SK-N-SH treated with all-trans-retinoic acid at 6 μM for 48 hours (cell line): ENCODE measurements at regions not wholly inside any gene's neighbourhood (a gene's known extent, or its start where the extent isn't known, plus 50 kb on each side); places are given as distances from the start of the nearest gene placed in this dataset.
"Not testable (repeated sequence)": the region's sequence is repeated elsewhere in the genome, so short reads cannot be mapped to it uniquely, and the experiment has no call there.

Source experiments
- ATAC-seq: fragments of 200-7000 bp; cut with Tn5 transposase; 3 replicates; pipeline ENCODE4 v1.9.1; 2020; ENCODE audit warnings: mild to moderate bottlenecking, moderate library complexity
- ARNTL ChIP-seq: fragments of 450-650 bp; formaldehyde crosslinking; IDR thresholded peaks from 2 replicates; pipeline ENCODE4 v1.5.0; 2020; ENCODE audit warnings: low read depth, mild to moderate bottlenecking, moderate library complexity, borderline replicate concordance
- BACH2 ChIP-seq: fragments of 250-450 bp; sonication (Bioruptor Pico); IDR thresholded peaks from 2 replicates; pipeline ENCODE4 v1.9.0; 2021; ENCODE audit warnings: mild to moderate bottlenecking, borderline replicate concordance
- CREB5 ChIP-seq: fragments of 250-450 bp; sonication (Bioruptor Pico); IDR thresholded peaks from 2 replicates; pipeline ENCODE4 v1.5.1; 2020; ENCODE audit warnings: low read depth, mild to moderate bottlenecking, moderate library complexity
- CSDC2 ChIP-seq: fragments of 250-450 bp; sonication (Bioruptor Pico); IDR thresholded peaks from 2 replicates; pipeline ENCODE4 v1.5.0; 2020; ENCODE audit warnings: mild to moderate bottlenecking, moderate library complexity
- CSRNP3 ChIP-seq: fragments of 250-450 bp; sonication (Bioruptor Pico); IDR thresholded peaks from 2 replicates; pipeline ENCODE4 v1.5.1; 2021; ENCODE audit warnings: mild to moderate bottlenecking, moderate library complexity
- ESRRG ChIP-seq: fragments of 250-450 bp; sonication (Bioruptor Pico); IDR thresholded peaks from 2 replicates; pipeline ENCODE4 v1.6.1; 2021; ENCODE audit warnings: mild to moderate bottlenecking
- GLIS3 ChIP-seq: fragments of 250-450 bp; sonication (Bioruptor Pico); IDR thresholded peaks from 2 replicates; pipeline ENCODE4 v1.5.0; 2020; ENCODE audit warnings: mild to moderate bottlenecking, moderate library complexity
- OSR1 ChIP-seq: fragments of 250-450 bp; sonication (Bioruptor Pico); IDR thresholded peaks from 2 replicates; pipeline ENCODE4 v1.8.0; 2022; ENCODE audit warnings: moderate library complexity, mild to moderate bottlenecking, inconsistent platforms
- PATZ1 ChIP-seq: fragments of 250-450 bp; sonication (Bioruptor Pico); IDR thresholded peaks from 2 replicates; pipeline ENCODE4 v1.8.0; 2020; ENCODE audit warnings: mild to moderate bottlenecking, moderate library complexity, borderline replicate concordance
- POU6F1 ChIP-seq: fragments of 250-450 bp; sonication (Bioruptor Pico); IDR thresholded peaks from 2 replicates; pipeline ENCODE4 v1.8.0; 2021; ENCODE audit warnings: low read depth, mild to moderate bottlenecking, moderate library complexity, borderline replicate concordance
- PPARA ChIP-seq: fragments of 250-450 bp; sonication (Bioruptor Pico); IDR thresholded peaks from 2 replicates; pipeline ENCODE4 v1.5.0; 2020; ENCODE audit warnings: mild to moderate bottlenecking, borderline replicate concordance
- SNAI2 ChIP-seq: fragments of 250-450 bp; sonication (Bioruptor Pico); IDR thresholded peaks from 2 replicates; pipeline ENCODE4 v1.5.0; 2020; ENCODE audit warnings: mild to moderate bottlenecking, moderate library complexity
- TCF4 ChIP-seq: fragments of 250-450 bp; sonication (Bioruptor Pico); IDR thresholded peaks from 2 replicates; pipeline ENCODE4 v1.8.0; 2021; ENCODE audit warnings: mild to moderate bottlenecking, moderate library complexity, borderline replicate concordance
- TOX ChIP-seq: fragments of 250-450 bp; sonication (Bioruptor Pico); IDR thresholded peaks from 2 replicates; pipeline ENCODE4 v1.8.0; 2021; ENCODE audit warnings: mild to moderate bottlenecking, moderate library complexity, borderline replicate concordance
- ZFP3 ChIP-seq: fragments of 250-450 bp; sonication (Bioruptor Pico); IDR thresholded peaks from 2 replicates; pipeline ENCODE4 v1.5.0; 2020; ENCODE audit warnings: mild to moderate bottlenecking, moderate library complexity
- ZFP30 ChIP-seq: fragments of 450-650 bp; formaldehyde crosslinking; IDR thresholded peaks from 2 replicates; pipeline ENCODE4 v1.5.0; 2022; ENCODE audit warnings: mild to moderate bottlenecking, moderate library complexity
- ZNF565 ChIP-seq: fragments of 450-650 bp; formaldehyde crosslinking; conservative IDR thresholded peaks from 2 replicates; pipeline ENCODE4 v1.5.0; 2020; ENCODE audit warnings: low read depth, mild to moderate bottlenecking, moderate library complexity
- ZNF70 ChIP-seq: fragments of 450-650 bp; formaldehyde crosslinking; IDR thresholded peaks from 2 replicates; pipeline ENCODE4 v1.5.0; 2020; ENCODE audit warnings: mild to moderate bottlenecking, moderate library complexity
- ZNF8 ChIP-seq: fragments of 450-650 bp; formaldehyde crosslinking; IDR thresholded peaks from 2 replicates; pipeline ENCODE4 v1.5.0; 2020; ENCODE audit warnings: mild to moderate bottlenecking, moderate library complexity

GRCh38 chr11:39345834-39346442 lies 2113.5 kb downstream of the LRRC4C start (continued):
- no peak for TF ChIP-seq PATZ1 (CRISPR knock-in tag)
- TF ChIP-seq TOX = no peak
- no peak for TF ChIP-seq SNAI2 (CRISPR knock-in tag)
- TF ChIP-seq ZFP30 (CRISPR knock-in tag) = no peak

- ATAC-seq = no peak
- TF ChIP-seq POU6F1 (CRISPR knock-in tag) (no peak), GLIS3 (CRISPR knock-in tag) (no peak), BACH2 (no peak), ARNTL (no peak), PATZ1 (CRISPR knock-in tag) (no peak), ZNF70 (CRISPR knock-in tag) (no peak)
These were observed 2118.0 kb downstream of the LRRC4C start for GRCh38 chr11:39341461-39341860.

- ATAC-seq = not testable (repeated sequence)
These were observed 2126.4 kb downstream of the LRRC4C start for GRCh38 chr11:39333006-39333405.

- ATAC-seq = no peak
- TF ChIP-seq ARNTL (no peak), OSR1 (no peak), CSRNP3 (CRISPR knock-in tag) (no peak), TOX (no peak), ZNF70 (CRISPR knock-in tag) (no peak), BACH2 (no peak), CSDC2 (CRISPR knock-in tag) (no peak), ZNF8 (CRISPR knock-in tag) (no peak), PPARA (no peak), ZFP3 (CRISPR knock-in tag) (no peak), ESRRG (no peak), POU6F1 (CRISPR knock-in tag) (no peak), CREB5 (no peak), PATZ1 (CRISPR knock-in tag) (no peak), GLIS3 (CRISPR knock-in tag) (no peak), TCF4 (no peak), ZNF565 (no peak)
These were observed 2132.2 kb downstream of the LRRC4C start for GRCh38 chr11:39327302-39327701.

GRCh38 chr11:39311888-39312287 lies 2147.6 kb downstream of the LRRC4C start:
- not testable (repeated sequence) for ATAC-seq
